HG03280 (cell line): ENCODE measurements at regions not wholly inside any gene's neighbourhood (a gene's known extent, or its start where the extent isn't known, plus 50 kb on each side); places are given as distances from the start of the nearest gene placed in this dataset.

Source experiments
- ATAC-seq: cut with Tn5 transposase; IDR thresholded peaks from one replicate; pipeline ENCODE4 v1.9.1; 2021; ENCODE audit warnings: mild to moderate bottlenecking, moderate library complexity; ENCODE audit not compliant: unreplicated experiment

GRCh38 chr5:124665035-124665434, 81.4 kb downstream of the ZNF608 start:
- ATAC-seq, result no peak

DNA sequence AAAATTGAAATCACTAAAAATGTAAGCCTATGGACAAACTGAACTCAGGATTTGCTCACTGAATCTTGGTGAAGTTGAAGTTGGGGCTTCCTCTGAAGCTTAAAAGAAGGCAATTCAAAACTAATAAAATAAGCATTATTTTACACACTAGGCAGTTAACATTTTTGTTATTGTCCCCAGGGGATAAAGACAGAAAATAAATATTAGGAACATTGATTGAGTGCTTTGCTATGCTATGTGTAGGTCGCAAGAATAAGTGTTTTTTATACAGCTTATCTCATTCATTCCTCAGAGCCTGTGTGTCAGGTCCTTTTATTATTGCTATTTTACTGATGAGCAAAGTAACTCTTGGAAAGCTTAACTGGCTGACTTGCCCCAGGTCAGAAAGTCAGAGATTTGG, 82.2 kb downstream of the ZNF608 start:
- no peak for ATAC-seq

DNA sequence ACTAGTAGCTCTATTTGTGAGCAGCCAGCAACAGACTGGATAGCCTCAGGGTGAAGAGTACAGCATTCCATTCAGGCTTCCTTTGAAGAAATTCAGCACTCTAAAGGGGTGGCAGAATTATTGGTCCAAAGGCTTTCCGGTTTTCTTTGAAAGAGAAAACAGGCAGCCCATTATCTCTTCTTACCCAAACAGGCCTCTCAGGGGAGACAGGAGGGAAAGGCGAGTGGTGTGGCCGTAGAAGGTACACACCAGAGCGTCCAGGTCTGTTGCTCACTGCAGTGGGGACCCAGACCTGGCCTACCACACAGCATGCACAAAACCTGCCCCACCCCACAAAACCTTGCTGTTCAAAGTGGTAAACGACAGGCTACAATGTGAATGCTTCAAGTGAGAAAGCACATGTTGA, 83.3 kb downstream of the ZNF608 start:
- ATAC-seq, result no peak

- ATAC-seq, result no peak
These were observed 84.2 kb downstream of the ZNF608 start for GRCh38 chr5:124662181-124662781.

- ATAC-seq, result no peak
These were observed 84.9 kb downstream of the ZNF608 start for GRCh38 chr5:124661317-124662141.

DNA sequence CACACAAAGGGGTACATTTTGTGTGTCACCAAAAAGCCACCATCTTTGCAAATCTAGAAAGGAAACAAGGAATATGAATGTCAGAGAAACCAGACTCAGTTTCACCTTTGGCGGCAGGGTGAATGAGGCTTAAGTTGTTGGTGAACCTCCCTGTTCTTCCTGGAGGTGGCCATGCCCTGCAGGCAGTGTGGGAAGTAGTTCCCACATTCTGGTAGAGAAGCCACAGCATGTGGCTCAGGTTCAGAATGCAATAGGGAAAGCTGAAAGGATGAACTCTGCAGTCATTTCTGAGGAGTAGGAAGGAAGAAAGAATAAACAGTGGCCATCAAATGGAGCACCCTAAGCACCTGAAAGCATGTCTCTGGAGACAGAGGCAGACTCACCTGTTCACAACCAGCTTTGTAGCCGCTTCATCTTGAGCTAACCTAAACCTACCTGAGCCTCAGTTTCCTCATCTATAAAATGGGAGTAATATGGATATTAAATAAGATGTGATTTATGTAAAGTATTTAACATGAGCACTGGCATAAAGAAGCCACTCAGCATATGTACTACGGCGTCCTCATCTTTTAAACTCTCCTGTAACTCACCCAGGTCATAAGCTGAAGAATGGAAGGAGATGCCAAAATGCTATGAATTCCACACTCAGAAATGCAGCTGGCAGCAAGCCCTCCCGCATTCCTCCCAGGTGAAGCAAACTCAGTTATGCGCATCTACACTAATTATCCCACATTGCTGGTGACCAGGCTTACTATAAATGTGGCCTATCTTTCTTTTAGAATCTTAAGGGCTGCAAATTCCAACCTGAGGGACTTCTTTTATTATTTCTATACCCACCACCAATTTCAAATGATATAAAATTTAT, 86.0 kb downstream of the ZNF608 start:
- no peak for ATAC-seq

DNA sequence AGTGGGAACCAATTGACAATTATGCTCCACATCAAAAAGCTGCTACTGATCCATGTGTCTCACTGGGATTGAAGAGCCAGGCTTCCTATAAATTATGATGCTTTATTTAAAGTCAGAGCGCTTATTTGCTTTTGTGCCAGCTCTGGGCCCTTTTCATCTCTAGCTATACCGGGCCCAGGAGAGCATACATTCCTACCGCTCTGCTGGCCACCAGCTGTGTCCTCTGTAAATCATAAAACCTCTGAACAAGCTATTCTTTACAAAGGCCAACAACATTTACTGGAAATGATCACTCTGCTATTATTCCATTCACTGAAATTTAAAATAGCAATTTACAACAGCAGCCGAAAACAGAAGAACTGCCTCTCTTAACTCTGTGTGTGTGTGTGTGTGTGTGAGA, 86.6 kb downstream of the ZNF608 start:
- no peak for ATAC-seq

GRCh38 chr5:124658867-124659557, 87.4 kb downstream of the ZNF608 start:
- ATAC-seq, result no peak

DNA sequence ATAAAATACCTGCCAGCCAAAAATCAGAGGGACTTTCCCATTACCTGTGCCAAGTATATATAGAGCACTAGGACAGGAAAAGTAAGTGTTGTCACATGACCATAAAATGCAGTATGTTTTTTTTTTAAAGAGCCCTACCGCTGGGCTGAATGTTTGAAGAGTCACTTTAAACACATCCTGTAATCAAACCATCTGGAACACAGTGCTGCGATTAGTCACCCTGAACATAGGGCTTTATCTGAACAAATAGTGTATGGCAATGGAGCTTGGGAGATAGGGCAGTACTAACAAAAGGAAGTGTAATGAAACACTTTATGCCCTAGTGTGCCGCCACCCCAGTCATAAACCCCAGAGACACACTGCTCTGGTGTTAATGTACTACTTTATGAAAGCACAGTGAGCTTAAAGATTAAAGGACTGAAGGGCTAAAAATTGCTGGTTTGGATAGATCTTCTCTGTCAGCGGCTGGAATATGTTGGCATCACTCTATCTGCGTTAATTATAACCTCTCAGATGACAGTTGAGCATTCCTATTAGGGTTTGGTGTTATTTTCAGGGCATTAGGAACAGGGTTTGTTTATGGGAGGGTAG, 90.4 kb downstream of the ZNF608 start:
- no peak for ATAC-seq

- no peak for ATAC-seq
These were observed 91.1 kb downstream of the ZNF608 start for GRCh38 chr5:124655251-124655917.

GRCh38 chr5:124654418-124654817, 92.0 kb downstream of the ZNF608 start:
- ATAC-seq, result no peak

GRCh38 chr5:124653666-124654065, 92.8 kb downstream of the ZNF608 start:
- ATAC-seq, result no peak

GRCh38 chr5:124652892-124653441, 93.5 kb downstream of the ZNF608 start:
- no peak for ATAC-seq

GRCh38 chr5:124652514-124652819, 94.0 kb downstream of the ZNF608 start:
- no peak for ATAC-seq

DNA sequence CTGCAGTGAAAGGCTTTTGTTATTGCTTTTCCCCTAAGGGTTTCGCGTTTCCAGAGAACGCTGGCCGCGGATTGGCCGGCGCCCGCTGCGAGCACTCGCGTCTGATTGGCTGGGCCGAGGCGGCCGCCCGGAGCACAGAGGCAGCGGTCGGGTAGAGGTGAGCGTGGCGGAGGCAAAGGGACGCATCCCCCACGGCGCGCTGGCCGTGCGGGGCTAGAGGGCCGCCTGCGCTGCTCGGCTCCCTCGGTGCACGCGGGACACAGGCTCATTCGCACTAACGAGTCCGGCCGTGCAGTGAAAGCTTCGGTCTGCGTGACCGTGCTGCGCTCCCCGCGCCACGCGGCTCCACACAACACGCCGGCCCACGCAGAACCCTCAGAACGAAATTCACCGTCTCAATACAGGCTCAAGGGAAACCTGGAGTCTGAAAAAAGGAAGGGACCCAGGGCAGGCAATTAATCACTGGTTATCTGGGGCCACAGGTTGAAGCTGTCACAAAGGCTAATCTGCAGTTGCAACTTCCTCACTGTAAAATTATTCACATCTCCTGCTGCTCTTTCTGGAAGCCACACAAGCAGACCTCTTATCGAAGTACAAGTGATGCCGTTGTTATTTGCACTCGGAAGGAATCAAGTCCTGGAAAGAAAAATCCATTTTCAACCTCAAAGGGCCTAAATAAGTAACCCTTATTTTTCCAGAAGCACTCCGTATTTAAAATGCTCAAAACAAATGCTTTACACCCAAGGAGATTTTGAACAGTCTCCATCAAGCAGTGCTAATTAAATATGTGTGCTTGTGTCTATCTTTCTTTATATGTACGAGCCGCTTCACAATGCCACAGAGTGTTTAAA, 94.6 kb downstream of the ZNF608 start:
- peak; percentile 39 for ATAC-seq

DNA sequence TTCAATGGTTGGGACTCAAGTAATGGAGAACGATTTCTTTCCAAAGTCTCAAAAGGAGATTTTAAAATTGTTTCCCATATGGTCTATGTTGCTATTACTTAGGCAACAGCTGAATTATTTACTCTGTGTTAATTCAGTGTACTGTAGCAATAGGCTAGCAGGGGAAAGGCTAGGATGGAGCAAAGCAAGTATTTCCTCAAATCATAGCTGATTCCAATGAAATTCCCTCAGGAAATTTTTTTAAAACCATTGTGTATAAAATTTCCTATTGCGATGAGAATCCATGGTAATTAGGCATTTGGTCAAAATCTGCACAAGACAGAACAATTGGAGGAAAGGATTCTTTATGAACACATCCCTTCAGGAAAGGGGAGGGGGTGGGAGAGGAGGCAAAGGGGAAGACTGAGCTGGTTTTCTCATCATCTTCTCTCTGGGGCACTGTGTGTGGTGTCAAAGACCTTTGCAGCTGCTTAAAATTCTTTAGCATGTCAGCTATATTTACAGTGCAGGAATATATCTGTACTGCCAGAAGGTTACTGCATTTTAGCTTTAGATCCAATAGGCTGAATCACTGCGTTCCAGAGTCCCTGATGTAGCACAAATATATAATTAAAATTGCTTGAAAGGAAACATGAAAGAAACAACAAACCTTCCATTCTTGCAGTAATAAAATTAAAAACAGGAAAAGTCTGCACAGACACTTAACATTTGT, 95.3 kb downstream of the ZNF608 start:
- no peak for ATAC-seq

GRCh38 chr5:124650147-124650561, 96.3 kb downstream of the ZNF608 start:
- peak; percentile 64 for ATAC-seq

- peak; percentile 72 for ATAC-seq
These were observed 96.8 kb downstream of the ZNF608 start for GRCh38 chr5:124649491-124650146.
